HEK293 (cell line): ENCODE measurements at regions not wholly inside any gene's neighbourhood (a gene's known extent, or its start where the extent isn't known, plus 50 kb on each side); places are given as distances from the start of the nearest gene placed in this dataset.

Experiments used
- CTCF ChIA-PET: fragments of 350-600 bp; formaldehyde crosslinking; extraction: SDS; loops from one replicate; lab custom pipeline; 2021; ENCODE audit warnings: antibody characterized with exemption; lab: Yijun Ruan, JAX
- POLR2A ChIA-PET: fragments of 300-600 bp; formaldehyde crosslinking; extraction: SDS; loops from one replicate; lab custom pipeline; 2020; ENCODE audit warnings: antibody characterized with exemption, inconsistent platforms; lab: Yijun Ruan, JAX
- H3K27ac ChIP-seq: fragments of 200-500 bp; sonication (Bioruptor generic); 2 replicates; pipeline ENCODE4 v1.5.1; 2014; ENCODE audit warnings: low read depth, low read length, control low read depth, inconsistent platforms; ENCODE audit errors: extremely low read depth
- H3K36me3 ChIP-seq, 2 experiments: fragments of 200-500 bp in 1 of 2; sonication (Bioruptor generic) in 1 of 2; 1 replicate in 1 of 2; 2 replicates in 1 of 2; pipeline ENCODE4 v1.5.1; 2014 to 2017; ENCODE audit warnings: inconsistent platforms in 2 of 2, low read length in 2 of 2; ENCODE audit not compliant: control insufficient read depth in 2 of 2, insufficient read depth in 1 of 2
- H3K4me1 ChIP-seq: fragments of 200-500 bp; sonication (Bioruptor generic); 2 replicates; pipeline ENCODE4 v1.5.1; 2014; ENCODE audit warnings: mild to moderate bottlenecking, low read length, inconsistent platforms; ENCODE audit not compliant: control insufficient read depth, insufficient read depth
- H3K4me3 ChIP-seq: 2 replicates; pipeline ENCODE4 v1.5.1; 2011; ENCODE audit warnings: low read depth, mild to moderate bottlenecking, control low read depth, low read length, moderate library complexity
- H3K9me3 ChIP-seq: fragments of 200-500 bp; sonication (Bioruptor generic); 2 replicates; pipeline ENCODE4 v1.5.1; 2014; ENCODE audit warnings: low read depth, low read length, inconsistent platforms; ENCODE audit not compliant: control insufficient read depth, insufficient read depth
- GFI1B ChIP-seq: fragments of 450-650 bp; formaldehyde crosslinking; IDR thresholded peaks from 2 replicates; pipeline ENCODE4 v1.5.1; 2016; ENCODE audit warnings: missing biosample characterization, missing genetic modification characterization
- RBAK ChIP-seq: fragments of 450-650 bp; formaldehyde crosslinking; IDR thresholded peaks from 2 replicates; pipeline ENCODE4 v1.5.1; 2016; ENCODE audit warnings: missing biosample characterization, missing genetic modification characterization
- SCRT2 ChIP-seq: fragments of 450-650 bp; formaldehyde crosslinking; IDR thresholded peaks from 2 replicates; pipeline ENCODE4 v1.5.1; 2016; ENCODE audit warnings: missing biosample characterization, missing genetic modification characterization
- SP2 ChIP-seq: fragments of 450-650 bp; formaldehyde crosslinking; IDR thresholded peaks from 2 replicates; pipeline ENCODE4 v1.5.1; 2016; ENCODE audit warnings: missing biosample characterization, missing genetic modification characterization
- YY1 ChIP-seq: fragments of 450-650 bp; formaldehyde crosslinking; IDR thresholded peaks from 2 replicates; pipeline ENCODE4 v1.5.1; 2018; ENCODE audit warnings: missing biosample characterization, missing genetic modification characterization
- ZBTB21 ChIP-seq: fragments of 450-650 bp; formaldehyde crosslinking; IDR thresholded peaks from 2 replicates; pipeline ENCODE4 v1.5.1; 2017; ENCODE audit warnings: missing biosample characterization, missing genetic modification characterization
- ZBTB7A ChIP-seq: fragments of 450-650 bp; formaldehyde crosslinking; IDR thresholded peaks from 2 replicates; pipeline ENCODE4 v1.5.1; 2016; ENCODE audit warnings: low read depth, missing biosample characterization, missing genetic modification characterization
- ZFP69B ChIP-seq: fragments of 450-650 bp; formaldehyde crosslinking; IDR thresholded peaks from 2 replicates; pipeline ENCODE4 v1.5.1; 2016; ENCODE audit warnings: missing biosample characterization, missing genetic modification characterization
- ZNF10 ChIP-seq: fragments of 450-650 bp; formaldehyde crosslinking; IDR thresholded peaks from 2 replicates; pipeline ENCODE4 v1.5.1; 2017; ENCODE audit warnings: missing biosample characterization, missing genetic modification characterization
- ZNF140 ChIP-seq: fragments of 450-650 bp; formaldehyde crosslinking; IDR thresholded peaks from 2 replicates; pipeline ENCODE4 v1.5.1; 2016; ENCODE audit warnings: missing biosample characterization, missing genetic modification characterization
- ZNF184 ChIP-seq: fragments of 450-650 bp; IDR thresholded peaks from 2 replicates; pipeline ENCODE4 v1.5.1; 2018; ENCODE audit warnings: missing biosample characterization, mild to moderate bottlenecking, missing genetic modification characterization
- ZNF324 ChIP-seq: fragments of 450-650 bp; formaldehyde crosslinking; IDR thresholded peaks from 2 replicates; pipeline ENCODE4 v1.5.1; 2016; ENCODE audit warnings: missing biosample characterization, missing genetic modification characterization
- ZNF341 ChIP-seq: fragments of 450-650 bp; formaldehyde crosslinking; IDR thresholded peaks from 2 replicates; pipeline ENCODE4; 2016; ENCODE audit warnings: low read depth, missing biosample characterization, missing genetic modification characterization
- ZNF501 ChIP-seq: fragments of 450-650 bp; formaldehyde crosslinking; IDR thresholded peaks from 2 replicates; pipeline ENCODE4 v1.5.1; 2016; ENCODE audit warnings: missing biosample characterization, missing genetic modification characterization
- ZNF529 ChIP-seq: fragments of 450-650 bp; formaldehyde crosslinking; IDR thresholded peaks from 2 replicates; pipeline ENCODE4 v1.5.1; 2017; ENCODE audit warnings: missing genetic modification characterization, missing biosample characterization; ENCODE audit not compliant: insufficient replicate concordance
- ZNF530 ChIP-seq: fragments of 450-650 bp; formaldehyde crosslinking; IDR thresholded peaks from 2 replicates; pipeline ENCODE4 v1.5.1; 2016; ENCODE audit warnings: low read depth, missing biosample characterization, missing genetic modification characterization
- ZNF623 ChIP-seq: fragments of 450-650 bp; formaldehyde crosslinking; IDR thresholded peaks from 2 replicates; pipeline ENCODE4 v1.5.1; 2016; ENCODE audit warnings: missing biosample characterization, missing genetic modification characterization
- ZNF626 ChIP-seq: fragments of 450-650 bp; sonication (Bioruptor Pico); formaldehyde crosslinking; IDR thresholded peaks from 2 replicates; pipeline ENCODE4 v1.5.1; 2018; ENCODE audit warnings: missing biosample characterization, missing genetic modification characterization, inconsistent platforms
- ZNF660 ChIP-seq: fragments of 450-650 bp; IDR thresholded peaks from 2 replicates; pipeline ENCODE4 v1.5.1; 2018; ENCODE audit warnings: missing biosample characterization, mild to moderate bottlenecking, missing genetic modification characterization
- ZNF701 ChIP-seq: fragments of 450-650 bp; formaldehyde crosslinking; IDR thresholded peaks from 2 replicates; pipeline ENCODE4 v1.5.1; 2016; ENCODE audit warnings: missing biosample characterization, missing genetic modification characterization
- ZNF76 ChIP-seq: fragments of 450-650 bp; formaldehyde crosslinking; IDR thresholded peaks from 2 replicates; pipeline ENCODE4; 2016; ENCODE audit warnings: low read depth, missing biosample characterization, missing genetic modification characterization, borderline replicate concordance
- ZNF768 ChIP-seq: fragments of 450-650 bp; formaldehyde crosslinking; IDR thresholded peaks from 2 replicates; pipeline ENCODE4 v1.5.1; 2018; ENCODE audit warnings: missing biosample characterization, mild to moderate bottlenecking, missing genetic modification characterization
- ZNF776 ChIP-seq: fragments of 450-650 bp; formaldehyde crosslinking; IDR thresholded peaks from 2 replicates; pipeline ENCODE4 v1.5.0; 2017; ENCODE audit warnings: missing biosample characterization, missing genetic modification characterization, borderline replicate concordance
- ZSCAN16 ChIP-seq: fragments of 450-650 bp; formaldehyde crosslinking; IDR thresholded peaks from 2 replicates; pipeline ENCODE4 v1.5.1; 2016; ENCODE audit warnings: missing biosample characterization, missing genetic modification characterization
- TF ChIP-seq, protein P1 (sequence below): fragments of 450-650 bp; formaldehyde crosslinking; IDR thresholded peaks from 2 replicates; pipeline ENCODE4 v1.5.1; 2016; ENCODE audit warnings: missing biosample characterization, missing genetic modification characterization
- TF ChIP-seq, protein P2 (sequence below): fragments of 450-650 bp; formaldehyde crosslinking; IDR thresholded peaks from 2 replicates; pipeline ENCODE4 v1.5.0; 2017; ENCODE audit warnings: missing biosample characterization, missing genetic modification characterization, borderline replicate concordance
- TF ChIP-seq, protein P3 (sequence below): fragments of 450-650 bp; formaldehyde crosslinking; IDR thresholded peaks from 2 replicates; pipeline ENCODE4 v1.5.1; 2017; ENCODE audit warnings: missing biosample characterization, missing genetic modification characterization

DNA sequence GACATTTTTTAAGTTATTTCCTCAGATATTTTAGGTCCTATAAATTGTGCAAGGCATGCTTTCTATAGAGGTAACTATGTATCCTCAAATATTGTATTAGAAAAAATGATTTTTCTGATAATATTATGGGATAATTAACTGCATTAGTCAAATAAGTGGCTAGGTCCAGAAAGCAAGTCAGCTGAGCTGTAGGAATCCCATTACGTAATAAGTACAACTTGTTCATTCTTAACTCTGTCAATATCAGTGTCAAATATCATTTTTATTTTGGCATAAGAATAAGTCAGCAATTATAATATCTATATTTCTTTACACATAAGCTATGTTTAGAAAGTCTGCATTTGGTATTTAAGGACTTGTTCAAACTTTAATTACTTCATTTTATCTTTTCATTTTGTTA is 830.9 kb upstream of the GJE1 start:
- Histone ChIP-seq H3K4me1 (no peaks in the 10 kb centered on the region), H3K36me3 (no peaks in the 10 kb centered on the region), H3K4me3 (no peak overlapping the region), H3K27ac (no peak overlapping the region), H3K9me3 (no peaks in the 10 kb centered on the region)
- ChIA-PET POLR2A (no interaction called here), CTCF (no interaction called here)
- TF ChIP-seq ZNF10 (no peak), ZNF660 (tag by site-specific recombination) (no peak), ZBTB7A (tag by site-specific recombination) (no peak), RBAK (tag by site-specific recombination) (no peak), ZNF341 (no peak), ZNF776 (no peak), ZNF76 (no peak), ZFP69B (tag by site-specific recombination) (no peak), ZNF768 (tag by site-specific recombination) (no peak), ZBTB21 (no peak), ZNF626 (tag by site-specific recombination) (no peak), SCRT2 (tag by site-specific recombination) (no peak)

DNA sequence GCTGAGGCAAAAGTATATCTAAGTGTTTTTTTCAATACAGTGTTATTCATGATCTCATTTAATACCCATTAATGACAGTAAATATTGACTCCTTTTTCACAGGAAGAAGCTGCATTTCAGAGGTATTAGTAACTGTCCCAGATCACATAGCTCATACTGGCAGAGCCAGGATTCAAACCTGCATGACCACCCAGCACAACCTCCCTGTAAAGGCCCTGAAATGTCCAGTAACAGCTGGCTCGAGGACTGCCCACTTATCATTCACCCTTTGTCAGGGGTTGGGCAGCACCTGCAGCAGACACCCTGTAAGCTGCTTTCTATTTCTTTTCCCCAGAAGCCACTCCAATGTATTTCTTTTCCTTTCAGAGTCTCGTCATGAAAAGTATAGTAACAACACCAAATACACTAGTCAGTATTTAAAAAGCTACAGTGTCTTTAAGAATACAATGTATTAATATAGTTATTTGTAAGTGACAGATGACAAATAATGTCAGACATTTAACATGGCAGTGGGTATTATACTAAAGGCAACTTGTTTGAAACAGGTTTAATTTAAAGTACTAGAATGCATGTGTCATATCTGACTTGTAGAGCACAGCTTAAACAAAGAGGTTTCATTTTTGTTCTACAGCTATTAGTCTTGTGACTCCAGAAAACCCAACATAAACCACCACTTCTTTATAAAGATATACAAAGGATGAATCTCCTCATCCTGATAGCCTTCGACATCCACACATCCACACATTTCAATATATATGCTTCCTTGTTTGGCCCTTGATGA is 841.6 kb upstream of the GJE1 start:
- Histone ChIP-seq H3K27ac (no peak overlapping the region), H3K36me3 (no peaks in the 10 kb centered on the region), H3K9me3 (no peaks in the 10 kb centered on the region), H3K4me1 (no peaks in the 10 kb centered on the region), H3K4me3 (no peak overlapping the region)
- CTCF ChIA-PET = interaction anchor here (0.5 kb wide), 1 partner anchor 16 kb away, joined by 3 read pairs; no protein-coding TSS in a partner anchor
- POLR2A ChIA-PET = no interaction called here
- TF ChIP-seq ZNF623 (tag by site-specific recombination) = no peak
- TF ChIP-seq ZNF324 (tag by site-specific recombination) = no peak
- no peak for TF ChIP-seq ZNF501 (tag by site-specific recombination)
- no peak for TF ChIP-seq SP2 (tag by site-specific recombination)
- no peak for TF ChIP-seq YY1 (tag by site-specific recombination)
- no peak for TF ChIP-seq ZNF184 (tag by site-specific recombination)
- TF ChIP-seq ZNF701 (tag by site-specific recombination) = no peak
- TF ChIP-seq, all 188 proteins: peak for 0

GRCh38 chr6:141288947-141289346 is 843.8 kb upstream of the GJE1 start:
- POLR2A ChIA-PET = no interaction called here
- Histone ChIP-seq H3K27ac (no peak overlapping the region), H3K4me3 (no peak overlapping the region), H3K4me1 (no peaks in the 10 kb centered on the region), H3K9me3 (no peaks in the 10 kb centered on the region), H3K36me3 (no peaks in the 10 kb centered on the region)
- CTCF ChIA-PET = no interaction called here
- TF ChIP-seq ZSCAN16 (tag by site-specific recombination) (no peak), ZNF529 (tag by site-specific recombination) (no peak), ZNF76 (no peak), ZNF530 (tag by site-specific recombination) (no peak), ZNF140 (tag by site-specific recombination) (no peak), GFI1B (tag by site-specific recombination) (no peak)
- TF ChIP-seq, protein P1, sequence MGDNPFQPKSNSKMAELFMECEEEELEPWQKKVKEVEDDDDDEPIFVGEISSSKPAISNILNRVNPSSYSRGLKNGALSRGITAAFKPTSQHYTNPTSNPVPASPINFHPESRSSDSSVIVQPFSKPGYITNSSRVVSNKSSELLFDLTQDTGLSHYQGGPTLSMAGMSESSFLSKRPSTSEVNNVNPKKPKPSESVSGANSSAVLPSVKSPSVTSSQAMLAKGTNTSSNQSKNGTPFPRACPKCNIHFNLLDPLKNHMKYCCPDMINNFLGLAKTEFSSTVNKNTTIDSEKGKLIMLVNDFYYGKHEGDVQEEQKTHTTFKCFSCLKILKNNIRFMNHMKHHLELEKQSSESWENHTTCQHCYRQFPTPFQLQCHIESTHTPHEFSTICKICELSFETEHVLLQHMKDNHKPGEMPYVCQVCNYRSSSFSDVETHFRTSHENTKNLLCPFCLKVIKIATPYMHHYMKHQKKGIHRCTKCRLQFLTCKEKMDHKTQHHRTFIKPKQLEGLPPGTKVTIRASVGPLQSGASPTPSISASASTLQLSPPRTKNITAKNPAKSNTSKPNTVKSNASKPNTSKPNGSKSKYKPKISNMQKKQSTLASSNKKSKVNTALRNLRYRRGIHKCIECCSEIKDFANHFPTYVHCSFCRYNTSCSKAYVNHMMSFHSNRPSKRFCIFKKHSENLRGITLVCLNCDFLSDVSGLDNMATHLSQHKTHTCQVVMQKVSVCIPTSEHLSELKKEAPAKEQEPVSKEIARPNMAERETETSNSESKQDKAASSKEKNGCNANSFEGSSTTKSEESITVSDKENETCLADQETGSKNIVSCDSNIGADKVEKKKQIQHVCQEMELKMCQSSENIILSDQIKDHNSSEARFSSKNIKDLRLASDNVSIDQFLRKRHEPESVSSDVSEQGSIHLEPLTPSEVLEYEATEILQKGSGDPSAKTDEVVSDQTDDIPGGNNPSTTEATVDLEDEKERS (tag by site-specific recombination) = no peak
- TF ChIP-seq, protein P2, sequence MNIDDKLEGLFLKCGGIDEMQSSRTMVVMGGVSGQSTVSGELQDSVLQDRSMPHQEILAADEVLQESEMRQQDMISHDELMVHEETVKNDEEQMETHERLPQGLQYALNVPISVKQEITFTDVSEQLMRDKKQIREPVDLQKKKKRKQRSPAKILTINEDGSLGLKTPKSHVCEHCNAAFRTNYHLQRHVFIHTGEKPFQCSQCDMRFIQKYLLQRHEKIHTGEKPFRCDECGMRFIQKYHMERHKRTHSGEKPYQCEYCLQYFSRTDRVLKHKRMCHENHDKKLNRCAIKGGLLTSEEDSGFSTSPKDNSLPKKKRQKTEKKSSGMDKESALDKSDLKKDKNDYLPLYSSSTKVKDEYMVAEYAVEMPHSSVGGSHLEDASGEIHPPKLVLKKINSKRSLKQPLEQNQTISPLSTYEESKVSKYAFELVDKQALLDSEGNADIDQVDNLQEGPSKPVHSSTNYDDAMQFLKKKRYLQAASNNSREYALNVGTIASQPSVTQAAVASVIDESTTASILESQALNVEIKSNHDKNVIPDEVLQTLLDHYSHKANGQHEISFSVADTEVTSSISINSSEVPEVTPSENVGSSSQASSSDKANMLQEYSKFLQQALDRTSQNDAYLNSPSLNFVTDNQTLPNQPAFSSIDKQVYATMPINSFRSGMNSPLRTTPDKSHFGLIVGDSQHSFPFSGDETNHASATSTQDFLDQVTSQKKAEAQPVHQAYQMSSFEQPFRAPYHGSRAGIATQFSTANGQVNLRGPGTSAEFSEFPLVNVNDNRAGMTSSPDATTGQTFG (tag by site-specific recombination) = no peak
- TF ChIP-seq, protein P3, sequence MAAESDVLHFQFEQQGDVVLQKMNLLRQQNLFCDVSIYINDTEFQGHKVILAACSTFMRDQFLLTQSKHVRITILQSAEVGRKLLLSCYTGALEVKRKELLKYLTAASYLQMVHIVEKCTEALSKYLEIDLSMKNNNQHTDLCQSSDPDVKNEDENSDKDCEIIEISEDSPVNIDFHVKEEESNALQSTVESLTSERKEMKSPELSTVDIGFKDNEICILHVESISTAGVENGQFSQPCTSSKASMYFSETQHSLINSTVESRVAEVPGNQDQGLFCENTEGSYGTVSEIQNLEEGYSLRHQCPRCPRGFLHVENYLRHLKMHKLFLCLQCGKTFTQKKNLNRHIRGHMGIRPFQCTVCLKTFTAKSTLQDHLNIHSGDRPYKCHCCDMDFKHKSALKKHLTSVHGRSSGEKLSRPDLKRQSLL (tag by site-specific recombination) = no peak
